ENCODE measurements at regions not wholly inside any gene's neighbourhood (a gene's known extent, or its start where the extent isn't known, plus 50 kb on each side); places are given as distances from the start of the nearest gene placed in this dataset.

DNA sequence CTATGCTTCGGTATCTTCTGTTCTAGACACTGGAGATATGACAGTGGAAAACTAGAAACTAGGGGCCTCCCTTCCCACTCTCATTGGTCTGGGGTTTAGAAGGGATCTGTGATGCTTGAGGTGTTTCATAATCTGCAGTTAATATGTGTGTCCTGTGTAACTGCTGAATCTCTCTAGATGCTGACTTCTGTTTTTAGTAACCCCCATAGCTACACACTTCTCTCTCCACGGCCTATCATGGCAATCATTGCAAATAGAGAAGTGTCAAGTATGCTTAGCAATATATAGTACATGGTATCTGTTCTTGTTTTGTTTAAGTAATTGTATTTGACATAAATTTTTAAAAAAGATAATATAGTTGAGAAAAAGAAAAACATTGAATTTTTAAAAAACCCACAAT lies 394.6 kb upstream of the MMS22L start (continued):
- TF ChIP-seq SP1 (IDR thresholded peaks at IDR 0.05; ENCODE audit: low read depth, low read length), result no peak

- no TSS peak for BruUV-seq (replicated peaks)
These were observed 404.9 kb upstream of the MMS22L start for GRCh38 chr6:97687916-97688315.

GRCh38 chr6:97689078-97689754 lies 406.2 kb upstream of the MMS22L start:
- Histone ChIP-seq H3K9ac (ENCODE audit: control insufficient read depth, insufficient read depth, low read length) (no peak overlapping the region), H4K20me1 (ENCODE audit: control insufficient read depth, insufficient read depth) (no peaks in the 10 kb centered on the region), H3K27ac (ENCODE audit: control insufficient read depth, insufficient read depth) (no peak overlapping the region), H3K4me3 (no peak overlapping the region), H3K4me1 (ENCODE audit: control insufficient read depth, insufficient read depth, low read length) (no peaks in the 10 kb centered on the region), H3K36me3 (ENCODE audit: control insufficient read depth in 2 of 2, insufficient read depth in 2 of 2, low read length in 1 of 2) (no peaks in the 10 kb centered on the region), H3K79me2 (ENCODE audit: control insufficient read depth, insufficient read depth, low read length) (no peaks in the 10 kb centered on the region), H3K4me2 (ENCODE audit: control insufficient read depth, insufficient read depth) (no peak overlapping the region), H3K27me3 (replicated peaks in 1 of 2; ENCODE audit: control insufficient read depth in 2 of 2, insufficient read depth in 2 of 2, low read length in 1 of 2) (no peaks in the 10 kb centered on the region), H3K9me3 (replicated peaks; ENCODE audit: control insufficient read depth, insufficient read depth, low read length) (no peaks in the 10 kb centered on the region), H2AFZ (ENCODE audit: control insufficient read depth, low read depth, low read length) (no peak overlapping the region)
- ATAC-seq (no peak), FAIRE-seq (no peak), DNase-seq (ENCODE audit: low read depth, low spot score) (no peak)
- intact Hi-C loops (cut with micrococcal nuclease; ENCODE audit: unreplicated experiment), result no loop called here
- RAD21 ChIA-PET (ENCODE audit: unreplicated experiment), result no interaction called here
- WGBS (ENCODE audit: insufficient coverage, insufficient replicate concordance, low lambda C conversion rate, missing lambda C conversion rate), result 63% methylated on average over 5 of the region's 5 CpGs
- BruUV-seq (replicated peaks), result no TSS peak
- TF ChIP-seq ZNF384 (IDR thresholded peaks at IDR 0.05; ENCODE audit: borderline replicate concordance, low read depth, low read length) (no peak), RB1 (IDR thresholded peaks at IDR 0.05; ENCODE audit: borderline replicate concordance) (no peak), CBX5 (IDR thresholded peaks at IDR 0.05; ENCODE audit: low read depth) (no peak), POLR2AphosphoS2 (IDR thresholded peaks at IDR 0.05; ENCODE audit: low read depth, low read length) (no peak), ZNF217 (IDR thresholded peaks at IDR 0.05) (no peak), FOXM1 (IDR thresholded peaks at IDR 0.05; ENCODE audit: low read depth, low read length) (no peak)
- SMC1A ChIA-PET (ENCODE audit: uncharacterized antibody, unreplicated experiment), result no interaction called here
- CTCF ChIA-PET, result no interaction called here
- POLR2A ChIA-PET, result no interaction called here
- in situ Hi-C loops (cut with MboI), result no loop called here

More at GRCh38 chr6:97687916-97688315, 404.9 kb upstream of the MMS22L start:
- RAD21 ChIA-PET (ENCODE audit: unreplicated experiment), result no interaction called here
- H3K9ac ChIP-seq (ENCODE audit: control insufficient read depth, insufficient read depth, low read length), result no peak overlapping the region
- no peaks in the 10 kb centered on the region for H3K36me3 ChIP-seq (ENCODE audit: control insufficient read depth in 2 of 2, insufficient read depth in 2 of 2, low read length in 1 of 2)
- no peaks in the 10 kb centered on the region for H4K20me1 ChIP-seq (ENCODE audit: control insufficient read depth, insufficient read depth)
- no peak for FAIRE-seq
- H3K79me2 ChIP-seq (ENCODE audit: control insufficient read depth, insufficient read depth, low read length), result no peaks in the 10 kb centered on the region
- POLR2A ChIA-PET, result no interaction called here
- no peaks in the 10 kb centered on the region for H3K4me1 ChIP-seq (ENCODE audit: control insufficient read depth, insufficient read depth, low read length)
- no peak overlapping the region for H3K4me2 ChIP-seq (ENCODE audit: control insufficient read depth, insufficient read depth)
- intact Hi-C loops (cut with micrococcal nuclease; ENCODE audit: unreplicated experiment) (no loop called here), in situ Hi-C loops (cut with MboI) (no loop called here)
- no peak overlapping the region for H3K27ac ChIP-seq (ENCODE audit: control insufficient read depth, insufficient read depth)
- no peak for TF ChIP-seq CEBPB (IDR thresholded peaks at IDR 0.05; ENCODE audit: borderline replicate concordance in 1 of 2, low read depth in 2 of 2, low read length in 2 of 2)
- no peak for TF ChIP-seq STAT3 (IDR thresholded peaks at IDR 0.05; ENCODE audit: low read depth, low read length)
- no peak for TF ChIP-seq MYB (IDR thresholded peaks at IDR 0.05; ENCODE audit: borderline replicate concordance, low read depth, low read length)
- no peak for TF ChIP-seq MTA3 (IDR thresholded peaks at IDR 0.05; ENCODE audit: borderline replicate concordance, low read length)
- no peak for TF ChIP-seq HDGF (IDR thresholded peaks at IDR 0.05)
- H3K9me3 ChIP-seq (replicated peaks; ENCODE audit: control insufficient read depth, insufficient read depth, low read length), result no peaks in the 10 kb centered on the region
- no peak overlapping the region for H2AFZ ChIP-seq (ENCODE audit: control insufficient read depth, low read depth, low read length)
- ATAC-seq, result no peak
- SMC1A ChIA-PET (ENCODE audit: uncharacterized antibody, unreplicated experiment), result no interaction called here
- WGBS (ENCODE audit: insufficient coverage, insufficient replicate concordance, low lambda C conversion rate, missing lambda C conversion rate), result 30% methylated on average over 2 of the region's 2 CpGs
- DNase-seq (ENCODE audit: low read depth, low spot score), result no peak
- H3K27me3 ChIP-seq (replicated peaks in 1 of 2; ENCODE audit: control insufficient read depth in 2 of 2, insufficient read depth in 2 of 2, low read length in 1 of 2), result no peaks in the 10 kb centered on the region
- H3K4me3 ChIP-seq, result no peak overlapping the region
- CTCF ChIA-PET, result interaction anchor here (0.8 kb wide), 1 partner anchor 264 kb away, joined by 3 read pairs; no protein-coding TSS in a partner anchor

Data from GM12878 (cell line).